Hepatic stellate cell (primary cell): ENCODE measurements at regions not wholly inside any gene's neighbourhood (a gene's known extent, or its start where the extent isn't known, plus 50 kb on each side); places are given as distances from the start of the nearest gene placed in this dataset.

Source experiments
- DNase-seq: peaks from one replicate; pipeline ENCODE4 v3.0.0; 2011; ENCODE audit warnings: low spot score

DNA sequence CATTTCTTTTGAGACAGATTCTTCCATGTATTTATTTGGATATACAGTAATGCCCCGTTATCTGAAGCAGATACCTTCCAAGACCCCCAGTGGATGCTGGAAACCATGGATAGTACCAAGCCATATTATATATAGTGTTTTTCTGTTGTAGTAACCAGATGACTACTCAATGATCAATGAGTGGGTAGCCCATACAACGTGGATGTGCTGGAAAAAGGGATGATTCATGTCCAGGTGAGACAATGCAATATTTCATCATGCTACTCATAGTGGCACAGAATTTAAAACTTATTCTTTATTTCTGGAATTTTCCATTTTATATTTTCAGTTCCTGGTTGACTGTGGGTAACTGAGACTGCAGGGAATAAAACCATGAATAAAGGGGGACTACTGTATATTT is 427.5 kb downstream of the METTL15 start:
- no peak for DNase-seq

DNA sequence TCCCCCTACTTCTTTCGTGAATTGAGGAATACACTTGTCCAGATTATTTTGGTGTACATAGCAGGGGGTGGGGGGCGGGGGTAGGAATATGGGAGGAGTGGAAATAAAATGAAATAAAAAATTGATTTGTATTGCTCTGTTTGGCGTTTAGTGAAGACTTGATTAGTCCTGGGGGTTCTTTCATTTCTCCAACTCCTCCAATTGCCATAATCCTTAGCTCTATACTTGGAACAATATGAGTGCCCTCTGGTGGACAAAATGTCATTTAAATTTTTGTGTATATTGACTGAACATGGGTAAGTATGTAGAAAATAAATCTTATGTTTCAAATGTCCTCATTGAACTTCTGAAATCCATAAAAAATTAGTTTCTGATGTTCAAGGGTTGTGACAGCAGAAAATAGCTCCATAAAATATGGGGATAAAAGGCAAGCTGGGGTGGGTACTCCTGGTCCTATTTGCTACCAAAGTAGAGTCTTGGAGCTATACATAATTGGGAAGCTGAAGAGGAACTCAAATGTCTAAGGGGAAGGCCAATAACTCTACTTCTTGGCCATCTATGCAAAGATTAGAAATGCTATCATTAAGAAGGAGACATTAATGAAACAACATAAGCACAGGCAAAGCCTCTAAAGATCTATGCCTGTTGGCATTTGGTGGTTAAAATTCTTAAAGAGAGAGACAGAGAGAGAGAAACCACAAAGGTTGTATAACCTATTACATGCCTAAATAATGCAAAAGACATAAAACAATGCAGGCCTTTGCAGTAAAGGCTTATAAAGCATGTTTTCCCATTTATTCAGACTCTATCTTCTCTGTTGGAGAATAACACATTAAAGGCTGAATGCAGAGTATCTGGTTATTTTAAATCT is 421.6 kb downstream of the METTL15 start:
- peak; percentile 29 for DNase-seq

DNA sequence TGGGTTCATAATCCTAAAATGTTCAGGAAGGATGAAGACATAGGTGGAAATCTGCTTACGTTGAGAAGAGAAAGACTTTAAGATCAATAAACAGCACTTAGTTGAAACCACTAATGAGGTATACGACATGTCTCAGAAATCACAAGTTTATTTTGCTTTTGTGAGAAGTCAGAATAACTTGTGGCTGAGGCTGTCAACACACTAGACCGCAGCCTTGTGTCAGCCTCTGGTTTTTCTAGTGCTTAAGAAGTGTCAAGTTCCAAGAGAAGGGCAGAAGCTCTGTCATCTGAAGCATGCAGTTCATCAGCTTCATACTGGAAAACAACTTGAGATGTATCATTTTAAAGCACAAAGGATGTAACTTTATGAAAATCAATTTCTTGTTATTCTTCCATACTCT is 420.9 kb downstream of the METTL15 start:
- no peak for DNase-seq

DNA sequence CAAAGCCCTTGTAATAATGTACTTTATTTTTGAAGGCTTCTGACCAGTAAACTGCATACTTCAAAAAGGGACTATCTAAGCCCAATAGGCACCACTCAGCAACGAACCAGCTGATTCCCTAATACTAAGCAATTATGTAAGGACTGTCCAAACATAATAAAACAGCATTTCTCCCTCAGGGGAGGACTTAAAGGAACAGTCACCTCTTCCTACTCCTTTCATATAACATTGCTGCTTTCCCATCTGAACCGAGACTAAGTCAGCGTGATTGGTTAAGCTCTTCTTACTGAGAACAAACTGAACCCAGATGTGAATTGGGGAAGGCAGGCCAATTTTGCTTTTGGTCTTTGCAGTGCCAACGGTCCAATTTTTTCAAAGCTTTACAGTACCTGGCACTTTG is 420.0 kb downstream of the METTL15 start:
- DNase-seq = no peak

DNA sequence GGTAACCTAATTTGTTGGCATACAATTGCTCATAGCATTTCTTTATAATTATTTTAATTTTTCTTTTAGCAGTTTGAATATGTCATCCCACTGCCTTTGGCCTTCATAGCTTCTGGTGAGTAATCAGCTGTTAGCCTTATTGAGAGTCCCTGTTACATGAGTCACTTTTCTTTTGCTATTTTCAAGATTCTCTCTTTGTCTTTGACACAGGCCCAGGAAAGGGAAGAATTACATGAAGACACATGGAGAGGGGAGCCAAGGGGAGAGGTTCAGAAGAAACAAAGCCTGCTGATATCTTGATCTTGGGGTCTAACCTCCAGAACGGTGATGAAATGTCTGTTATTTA is 418.2 kb downstream of the METTL15 start:
- DNase-seq = no peak

DNA sequence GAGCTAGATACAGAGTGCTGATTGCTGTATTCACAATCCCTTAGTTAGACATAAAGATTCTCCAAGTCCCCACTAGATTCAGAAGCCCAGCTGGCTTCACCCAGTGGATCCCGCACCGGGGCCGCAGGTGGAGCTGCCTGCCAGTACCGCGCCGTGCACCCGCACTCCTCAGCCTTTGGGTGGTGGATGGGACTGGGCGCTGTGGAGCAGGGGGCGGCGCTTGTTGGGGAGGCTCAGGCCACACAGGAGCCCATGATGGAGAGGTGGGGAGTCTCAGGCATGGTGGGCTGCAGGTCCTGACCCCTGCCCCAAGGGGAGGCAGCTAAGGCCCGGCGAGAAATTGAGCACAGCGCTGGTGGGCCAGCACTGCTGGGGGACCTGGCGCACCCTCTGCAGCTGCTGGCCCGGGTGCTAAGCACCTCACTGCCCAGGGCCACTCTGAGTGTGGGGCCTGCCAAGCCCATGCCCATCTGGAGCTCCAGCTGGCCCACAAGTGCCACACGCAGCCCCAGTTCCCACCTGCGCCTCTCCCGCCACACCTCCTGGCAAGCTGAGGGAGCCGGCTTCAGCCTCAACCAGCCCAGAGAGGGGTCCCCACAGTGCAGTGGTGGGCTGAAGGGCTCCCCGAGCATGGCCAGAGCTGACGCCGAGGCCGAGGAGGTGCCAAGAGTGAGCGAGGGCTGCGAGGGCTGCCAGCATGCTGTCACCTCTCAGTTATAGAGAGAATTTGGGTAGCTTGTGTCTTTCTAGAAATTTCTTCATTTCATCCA is 417.6 kb downstream of the METTL15 start:
- DNase-seq = no peak

DNA sequence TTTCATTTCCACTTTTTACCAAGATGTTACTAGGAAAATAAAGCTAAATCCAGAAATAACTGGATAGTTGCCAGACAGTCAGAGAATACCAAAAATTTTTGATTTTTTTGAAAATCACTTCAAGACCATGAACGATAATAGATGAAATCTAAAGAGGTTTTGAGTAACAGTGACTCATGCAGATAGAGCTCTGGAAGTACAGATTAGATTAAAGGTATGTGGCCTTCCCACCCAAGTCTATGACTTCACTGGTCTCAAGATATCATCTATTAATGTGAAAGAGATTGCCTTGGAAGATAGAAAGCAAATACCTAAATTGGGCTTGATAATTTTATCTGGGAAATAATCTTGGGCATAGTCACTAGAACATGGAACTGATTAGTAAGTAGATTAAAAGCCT is 415.9 kb downstream of the METTL15 start:
- no peak for DNase-seq

DNA sequence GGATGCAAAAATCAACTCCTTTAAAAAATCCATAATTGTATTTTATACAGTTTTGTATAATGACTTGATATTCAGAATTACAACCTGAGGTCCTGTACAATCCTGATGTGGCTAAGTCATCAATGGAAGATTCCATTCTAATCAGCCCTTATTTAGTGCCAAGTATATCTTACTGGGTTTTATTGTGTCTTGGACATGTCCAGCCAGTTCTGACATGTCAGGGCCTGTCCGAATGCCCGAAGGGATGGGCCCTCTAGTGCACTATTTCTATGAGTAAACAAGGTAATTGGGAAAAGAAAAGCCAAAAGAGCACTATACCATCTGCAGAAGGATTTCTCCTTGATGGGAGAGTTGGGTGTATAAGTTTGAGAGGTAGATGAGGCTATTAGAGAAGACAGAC is 412.9 kb downstream of the METTL15 start:
- DNase-seq = no peak

DNA sequence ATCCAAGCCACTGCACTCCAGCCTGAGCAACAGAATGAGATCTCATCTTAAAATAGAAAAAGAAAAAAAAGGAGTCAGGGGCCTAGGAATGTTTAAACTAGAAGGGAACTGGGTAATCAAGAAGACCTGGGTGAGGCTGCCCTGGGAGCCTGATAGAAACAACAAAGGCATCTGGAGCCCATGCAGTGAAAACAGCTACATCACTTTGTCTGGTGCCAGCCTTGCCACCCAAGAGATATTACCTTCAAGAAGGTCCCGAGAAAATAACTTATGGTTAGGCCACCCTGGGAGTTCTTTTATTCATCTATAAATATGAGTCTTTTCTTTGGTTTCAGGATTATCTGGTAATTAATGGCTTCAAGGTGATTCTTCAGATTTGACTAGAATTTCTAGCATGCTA is 412.1 kb downstream of the METTL15 start:
- no peak for DNase-seq

DNA sequence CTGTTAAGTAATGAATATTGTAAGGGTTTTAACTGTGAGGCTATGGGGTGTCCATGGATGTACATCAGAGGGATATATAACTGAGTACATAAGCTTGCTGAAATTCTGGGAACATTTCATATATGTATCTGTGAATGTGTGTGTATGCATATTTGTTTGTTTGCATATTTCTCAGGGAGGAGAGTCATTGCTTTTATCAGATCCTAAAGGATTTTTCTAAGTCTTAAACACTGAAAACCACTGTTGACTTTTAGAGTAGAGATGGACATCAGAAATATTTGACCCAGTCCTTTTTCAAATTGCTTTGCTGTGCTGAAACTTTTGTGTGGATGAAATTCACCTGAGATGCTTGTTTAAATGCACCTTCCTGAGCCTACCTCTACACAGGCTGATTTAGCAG is 410.6 kb downstream of the METTL15 start:
- no peak for DNase-seq

DNA sequence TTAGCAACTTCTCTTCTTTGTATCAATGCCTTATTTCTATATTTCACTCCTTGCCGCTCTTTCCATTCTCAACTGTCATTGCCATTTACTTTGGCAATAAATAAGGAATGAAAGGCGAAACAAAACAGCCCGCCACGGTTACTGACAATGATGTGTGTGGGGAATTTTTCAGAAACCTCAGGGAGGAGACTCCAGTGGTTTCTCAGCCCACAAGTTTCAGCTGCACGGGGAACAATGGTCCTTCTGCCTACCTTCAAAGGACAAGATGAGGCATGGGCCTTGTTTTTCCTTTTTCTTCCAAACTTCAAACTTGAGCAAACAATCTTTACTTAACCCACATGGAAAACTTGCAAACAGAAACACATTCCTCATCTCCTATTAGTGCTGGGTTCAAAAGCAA is 409.4 kb downstream of the METTL15 start:
- DNase-seq = no peak

DNA sequence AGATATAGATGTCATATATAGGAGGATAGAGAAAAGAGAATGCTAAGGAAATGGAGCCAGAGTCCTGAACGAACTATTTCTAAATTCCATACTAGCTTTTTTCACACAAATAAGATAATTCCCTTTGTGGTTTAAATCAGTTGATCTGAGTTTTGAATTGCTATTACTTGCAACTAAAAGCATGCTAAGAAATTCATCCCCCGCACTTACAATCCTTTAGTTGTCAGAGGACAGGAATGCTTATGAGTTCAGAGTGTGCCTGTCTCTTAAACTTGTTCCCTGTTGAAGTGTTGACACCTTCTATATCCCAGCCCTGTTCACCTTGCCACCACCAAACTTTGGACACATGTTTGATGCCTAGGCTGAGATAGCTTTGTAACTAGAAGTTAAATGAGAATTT is 406.2 kb downstream of the METTL15 start:
- no peak for DNase-seq

DNA sequence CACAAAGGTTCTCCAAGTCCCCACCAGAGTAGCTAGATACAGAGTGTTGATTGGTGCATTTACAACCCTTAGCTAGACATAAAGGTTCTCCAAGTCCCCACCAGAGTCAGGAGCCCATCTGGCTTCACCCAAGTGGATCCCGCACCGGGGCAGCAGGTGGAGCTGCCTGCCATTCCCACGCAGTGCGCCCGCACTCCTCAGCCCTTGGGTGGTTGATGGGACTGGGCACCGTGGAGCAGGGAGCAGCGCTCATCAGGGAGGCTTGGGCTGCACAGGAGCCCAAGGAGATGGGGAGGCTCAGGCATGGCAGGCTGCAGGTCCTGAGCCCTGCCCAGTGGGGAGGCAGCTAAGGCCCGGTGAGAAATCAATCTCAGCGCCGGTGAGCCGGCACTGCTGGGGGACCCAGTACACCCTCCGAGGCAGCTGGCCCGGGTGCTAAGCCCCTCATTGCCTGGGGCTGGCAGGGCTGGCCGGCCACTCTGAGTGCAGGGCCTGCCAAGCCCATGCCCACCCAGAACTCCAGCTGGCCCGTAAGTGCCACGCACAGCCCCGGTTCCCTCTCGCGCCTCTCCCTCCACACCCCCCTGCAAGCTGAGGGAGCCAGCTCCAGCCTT is 404.1 kb downstream of the METTL15 start:
- no peak for DNase-seq

DNA sequence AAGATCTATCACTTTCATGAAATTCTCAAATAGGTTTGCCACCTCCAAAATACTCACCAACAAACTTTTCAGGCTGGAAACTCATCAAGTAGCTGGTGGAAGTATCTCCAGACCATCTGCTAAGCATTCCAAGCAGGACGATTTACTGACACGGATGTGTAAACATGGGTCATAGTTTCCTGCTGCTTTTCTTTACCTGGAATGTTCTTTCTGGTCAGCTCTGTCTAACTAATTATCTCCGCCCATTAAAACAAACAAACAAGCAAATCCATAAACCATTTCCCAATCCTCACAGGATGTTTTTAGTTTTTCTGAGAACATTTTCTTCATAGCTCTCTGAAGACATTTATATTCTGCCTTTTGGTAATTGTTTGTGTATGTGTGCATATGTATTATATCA is 397.0 kb downstream of the METTL15 start:
- no peak for DNase-seq

DNA sequence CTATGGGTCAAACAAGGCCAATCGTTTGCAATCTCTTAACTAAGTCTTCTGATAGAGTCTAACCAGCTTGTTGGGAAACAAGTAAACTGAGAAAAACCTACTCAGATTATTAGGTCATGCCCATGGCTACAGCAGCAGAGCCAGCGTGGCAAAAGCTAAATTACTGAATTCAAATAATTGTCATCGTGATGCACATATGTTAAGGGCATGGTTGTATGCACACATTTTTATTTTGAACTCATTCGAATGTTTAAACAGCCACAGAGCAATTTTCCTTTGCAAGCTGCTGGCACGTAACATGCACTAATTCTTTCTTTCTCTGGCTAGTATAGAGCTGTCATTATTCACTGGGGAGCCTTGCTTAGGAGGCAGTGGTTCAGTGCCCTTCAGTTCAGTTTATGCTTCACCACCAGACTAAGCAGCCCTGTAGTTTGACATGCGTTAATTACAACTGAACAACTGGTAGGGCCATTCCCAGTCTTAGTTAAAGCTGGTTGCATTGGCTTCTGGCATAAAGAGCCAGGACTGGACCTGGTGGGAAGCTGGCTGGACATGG is 396.4 kb downstream of the METTL15 start:
- no peak for DNase-seq

DNA sequence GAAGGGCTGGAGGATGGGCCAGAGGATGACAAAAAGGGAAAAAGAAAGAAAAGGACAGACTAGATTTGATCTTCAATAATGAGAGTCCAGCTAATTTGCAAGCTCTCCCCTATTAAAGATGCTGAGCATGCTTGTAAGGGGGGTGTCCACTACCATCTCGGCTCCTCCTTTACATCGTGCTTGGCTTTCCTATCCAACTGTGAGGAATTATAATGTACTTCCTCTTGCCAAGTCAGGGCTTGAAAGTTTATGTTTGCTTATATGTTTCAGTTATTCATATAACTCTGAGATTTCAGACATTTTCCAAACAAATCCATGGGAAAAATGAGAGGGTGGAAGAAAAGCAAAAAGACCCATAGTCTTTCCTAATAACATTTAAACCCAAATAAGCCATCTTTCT is 387.1 kb downstream of the METTL15 start:
- DNase-seq = no peak

DNA sequence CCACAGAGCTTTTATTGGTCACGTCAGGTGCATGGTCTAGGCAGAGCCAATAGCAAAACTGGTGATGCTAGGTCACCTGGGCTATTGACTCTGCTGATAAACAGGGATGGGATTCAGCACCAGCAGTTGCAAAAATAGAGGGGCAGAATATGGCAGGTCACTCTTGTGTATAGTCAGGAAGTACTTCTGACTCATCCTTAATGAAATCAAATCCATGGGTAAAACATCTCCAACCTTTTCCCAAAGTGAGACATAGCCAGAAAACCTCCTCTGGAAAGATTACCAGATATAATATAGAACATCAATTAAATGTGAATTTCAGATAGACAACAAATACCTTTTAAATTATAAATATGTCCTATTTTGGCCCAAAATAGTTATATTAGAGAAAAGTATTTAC is 383.2 kb downstream of the METTL15 start:
- no peak for DNase-seq

DNA sequence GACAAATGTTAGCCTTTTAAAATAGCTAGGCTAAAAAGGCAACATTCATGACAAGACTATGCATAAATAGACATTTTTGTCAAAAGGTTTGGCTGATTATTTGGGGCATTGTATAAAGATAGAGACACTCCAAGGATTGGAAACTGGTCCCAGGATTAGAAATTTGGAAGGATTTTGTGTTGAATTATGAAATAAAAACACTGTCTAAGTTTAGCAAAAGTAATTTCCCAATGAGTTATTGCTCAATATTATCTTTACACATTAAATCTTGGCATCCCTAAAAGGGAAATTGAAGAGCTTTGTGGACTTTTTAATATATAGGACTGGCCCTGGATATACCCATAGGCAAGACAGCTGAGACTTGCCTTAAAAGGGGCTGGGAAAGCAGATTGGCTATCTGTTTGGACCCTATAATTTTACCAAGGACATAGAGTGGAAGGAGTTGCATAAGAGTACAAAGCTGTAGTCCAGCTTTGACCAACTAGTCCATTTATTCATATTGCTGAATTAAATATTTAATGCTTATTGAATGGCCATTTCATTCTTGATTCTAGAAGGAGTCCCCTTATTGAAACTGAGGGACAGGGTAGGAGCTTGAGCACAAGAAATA is 382.7 kb downstream of the METTL15 start:
- no peak for DNase-seq

DNA sequence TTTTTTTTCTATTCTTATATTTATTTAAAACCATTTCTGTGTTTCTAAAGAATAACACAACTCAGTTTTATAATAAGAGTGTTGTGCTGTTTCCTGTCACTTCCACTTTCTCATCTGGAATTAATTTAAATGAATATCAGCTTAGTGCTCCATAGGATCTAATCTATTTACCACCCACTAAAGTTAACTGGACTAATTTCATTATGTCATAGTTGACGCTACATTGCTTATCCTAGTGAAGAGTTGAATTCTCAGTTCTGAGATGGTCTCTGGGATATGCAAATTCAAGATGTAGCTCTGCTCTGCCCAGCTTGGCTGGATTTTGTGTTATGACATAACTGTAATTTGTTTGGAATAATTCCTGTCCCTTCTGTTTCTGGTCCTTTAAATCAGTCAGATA is 380.1 kb downstream of the METTL15 start:
- no peak for DNase-seq

DNA sequence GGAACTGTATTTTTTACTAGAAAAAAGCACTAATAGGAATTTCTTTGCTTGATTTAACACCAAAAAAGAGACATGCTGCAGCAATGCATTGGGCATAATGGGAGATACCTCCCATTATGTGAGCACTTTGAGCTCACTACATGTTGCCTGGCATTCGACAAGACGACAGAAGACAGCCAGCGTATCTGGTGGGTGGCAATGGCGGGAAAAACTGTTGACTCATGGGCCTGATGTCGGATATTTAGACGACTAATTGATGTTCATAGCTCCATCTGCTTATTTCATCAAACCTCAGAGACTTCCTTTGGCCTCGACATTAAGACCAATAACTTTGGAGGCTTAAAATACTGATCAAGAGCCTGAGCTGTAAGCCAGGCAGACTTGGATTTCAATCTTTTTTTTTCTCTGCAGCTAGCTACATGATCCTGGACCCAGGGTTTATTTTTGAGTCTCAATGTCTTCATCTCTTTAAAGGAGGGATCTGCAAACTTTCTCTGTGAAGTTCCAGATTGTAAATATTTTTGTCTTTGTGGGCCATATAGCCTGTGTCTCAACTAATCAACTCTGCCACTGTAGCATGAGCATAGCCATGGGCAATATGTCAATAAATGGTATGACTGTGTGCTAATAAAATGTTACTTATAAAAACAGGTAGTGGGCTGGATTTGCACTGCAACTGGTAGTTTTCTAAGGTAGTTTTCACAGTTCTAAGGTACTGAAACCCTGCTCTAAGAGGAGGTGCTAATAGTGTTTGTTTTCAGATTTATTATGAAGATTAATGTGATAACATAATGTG is 375.1 kb downstream of the METTL15 start:
- no peak for DNase-seq

DNA sequence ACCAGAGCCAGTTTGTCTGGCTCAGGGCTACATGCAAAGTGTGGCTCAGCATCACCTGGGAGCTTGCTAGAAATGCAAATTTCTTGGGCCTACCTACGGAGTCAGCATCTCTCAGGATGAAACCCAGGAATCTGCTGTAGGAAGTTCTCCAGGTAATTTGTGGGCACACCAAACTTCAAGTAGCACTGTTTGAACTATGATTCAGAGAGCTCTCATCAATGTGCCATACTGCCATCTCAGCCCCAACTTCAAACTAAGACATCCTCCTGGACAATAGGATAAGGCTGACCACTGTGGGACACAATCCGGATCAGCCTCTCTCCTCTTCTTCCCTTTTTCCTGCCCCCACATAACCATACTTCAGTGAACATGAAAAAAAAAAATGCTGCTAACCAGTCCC is 374.5 kb downstream of the METTL15 start:
- DNase-seq = no peak
